ENCODE measurements at regions not wholly inside any gene's neighbourhood (a gene's known extent, or its start where the extent isn't known, plus 50 kb on each side); places are given as distances from the start of the nearest gene placed in this dataset.

DNA sequence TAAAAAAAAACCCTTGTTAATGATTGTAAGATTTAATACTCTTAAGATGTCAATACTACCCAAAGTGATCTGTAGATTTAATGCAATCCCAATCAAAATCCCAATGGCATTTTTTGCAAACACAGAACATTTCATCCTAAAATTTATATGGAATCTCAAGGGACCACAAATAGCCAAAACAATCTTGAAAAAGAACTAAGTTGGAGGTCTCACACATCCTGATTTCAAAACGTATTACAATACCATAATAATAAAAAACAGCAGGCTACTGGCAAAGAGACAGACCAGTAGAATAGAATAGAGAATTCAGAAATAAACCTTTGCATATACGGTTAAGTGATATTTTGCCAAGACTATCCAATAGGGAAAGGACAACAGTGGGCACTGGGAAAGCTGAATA lies 331.9 kb upstream of the JARID2 start:
- ATAC-seq (ENCODE audit: low FRiP score) (no peak), DNase-seq (ENCODE audit: low spot score) (no peak)
- TF ChIP-seq, protein P1, sequence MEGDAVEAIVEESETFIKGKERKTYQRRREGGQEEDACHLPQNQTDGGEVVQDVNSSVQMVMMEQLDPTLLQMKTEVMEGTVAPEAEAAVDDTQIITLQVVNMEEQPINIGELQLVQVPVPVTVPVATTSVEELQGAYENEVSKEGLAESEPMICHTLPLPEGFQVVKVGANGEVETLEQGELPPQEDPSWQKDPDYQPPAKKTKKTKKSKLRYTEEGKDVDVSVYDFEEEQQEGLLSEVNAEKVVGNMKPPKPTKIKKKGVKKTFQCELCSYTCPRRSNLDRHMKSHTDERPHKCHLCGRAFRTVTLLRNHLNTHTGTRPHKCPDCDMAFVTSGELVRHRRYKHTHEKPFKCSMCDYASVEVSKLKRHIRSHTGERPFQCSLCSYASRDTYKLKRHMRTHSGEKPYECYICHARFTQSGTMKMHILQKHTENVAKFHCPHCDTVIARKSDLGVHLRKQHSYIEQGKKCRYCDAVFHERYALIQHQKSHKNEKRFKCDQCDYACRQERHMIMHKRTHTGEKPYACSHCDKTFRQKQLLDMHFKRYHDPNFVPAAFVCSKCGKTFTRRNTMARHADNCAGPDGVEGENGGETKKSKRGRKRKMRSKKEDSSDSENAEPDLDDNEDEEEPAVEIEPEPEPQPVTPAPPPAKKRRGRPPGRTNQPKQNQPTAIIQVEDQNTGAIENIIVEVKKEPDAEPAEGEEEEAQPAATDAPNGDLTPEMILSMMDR (IDR thresholded peaks at IDR 0.05), result no peak

DNA sequence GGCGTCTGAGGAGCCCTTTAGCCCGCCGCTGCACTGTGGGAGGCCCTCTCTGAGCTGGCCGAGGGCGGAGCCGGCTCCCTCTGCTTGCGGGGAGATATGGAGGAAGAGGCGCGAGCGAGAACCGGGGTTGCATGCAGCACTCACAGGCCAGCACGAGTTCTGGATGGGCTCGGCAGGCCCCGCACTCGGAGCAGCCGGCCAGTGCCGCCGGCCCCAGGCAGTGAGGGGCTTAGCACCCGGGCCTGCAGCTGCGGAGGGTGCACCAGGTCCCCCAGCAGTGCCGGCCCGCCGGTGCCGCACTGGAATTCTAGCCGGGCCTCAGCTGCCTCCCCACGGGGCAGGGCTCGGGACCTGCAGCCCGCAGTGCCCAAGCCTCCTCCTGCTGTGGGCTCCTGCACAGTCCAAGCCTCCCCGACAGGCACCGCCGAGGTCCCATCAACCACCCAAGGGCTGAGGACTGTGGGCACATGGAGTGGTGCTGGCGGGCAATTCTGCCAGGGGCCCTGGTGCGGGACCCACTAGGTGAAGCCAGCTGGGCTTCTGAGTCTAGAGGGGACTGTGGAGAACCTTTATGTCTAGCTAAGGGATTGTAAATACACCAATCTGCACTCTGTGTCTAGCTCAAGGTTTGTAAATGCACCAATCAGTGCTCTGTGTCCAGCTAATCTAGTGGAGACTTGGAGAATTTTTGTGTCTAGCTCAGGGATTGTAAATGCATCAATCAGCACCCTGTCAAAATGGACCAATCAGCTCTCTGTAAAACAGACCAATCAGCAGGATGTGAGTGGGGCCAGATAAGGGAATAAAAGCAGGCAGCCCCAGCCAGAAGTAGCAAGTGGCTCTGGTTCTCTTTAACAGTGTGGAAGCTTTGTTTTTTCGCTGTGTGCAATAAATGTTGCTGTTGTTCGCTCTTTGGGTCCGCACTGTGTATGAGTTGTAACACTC lies 329.7 kb upstream of the JARID2 start:
- ATAC-seq (ENCODE audit: low FRiP score), result no peak
- TF ChIP-seq, protein P1 (IDR thresholded peaks at IDR 0.05), result no peak
- DNase-seq (ENCODE audit: low spot score), result no peak

DNA sequence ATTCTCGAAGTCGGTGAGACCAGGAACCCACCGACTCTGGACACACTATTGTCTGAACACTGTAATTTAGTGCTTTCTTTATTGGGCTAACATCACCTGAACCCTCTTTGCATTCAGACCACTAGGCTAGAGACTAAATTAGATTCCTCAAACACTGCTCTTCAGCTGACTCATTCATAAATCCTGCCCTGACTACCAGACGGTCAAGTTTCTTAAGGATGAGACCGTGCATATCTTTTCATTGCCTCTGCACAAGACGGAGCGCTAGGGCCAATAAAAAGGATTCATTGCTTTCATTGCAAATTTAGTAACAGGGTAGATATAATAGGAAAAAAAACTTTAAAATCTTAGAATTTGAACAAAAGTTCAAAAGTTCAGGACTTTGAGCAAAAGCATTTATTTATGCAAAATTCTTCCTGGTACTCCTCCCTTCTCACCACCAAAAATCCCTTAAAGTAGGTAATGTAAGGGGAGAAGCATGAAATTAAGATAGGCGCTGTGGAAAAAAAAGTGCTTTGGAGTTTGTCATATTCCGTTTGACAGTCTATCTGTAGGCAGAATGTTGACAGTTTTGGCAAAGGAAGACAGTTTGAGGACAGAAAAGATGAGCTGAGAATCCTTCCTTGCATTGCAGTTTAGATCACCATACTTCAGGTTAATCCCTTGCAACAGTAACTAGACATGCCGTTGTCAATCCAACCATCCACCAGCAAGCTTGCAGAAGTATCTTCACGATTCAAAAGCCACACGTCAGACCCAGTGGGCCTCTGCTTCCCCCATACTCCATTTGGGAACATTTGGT lies 328.6 kb upstream of the JARID2 start:
- ATAC-seq (ENCODE audit: low FRiP score), result no peak
- TF ChIP-seq, protein P1 (IDR thresholded peaks at IDR 0.05), result no peak
- DNase-seq (ENCODE audit: low spot score), result no peak

DNA sequence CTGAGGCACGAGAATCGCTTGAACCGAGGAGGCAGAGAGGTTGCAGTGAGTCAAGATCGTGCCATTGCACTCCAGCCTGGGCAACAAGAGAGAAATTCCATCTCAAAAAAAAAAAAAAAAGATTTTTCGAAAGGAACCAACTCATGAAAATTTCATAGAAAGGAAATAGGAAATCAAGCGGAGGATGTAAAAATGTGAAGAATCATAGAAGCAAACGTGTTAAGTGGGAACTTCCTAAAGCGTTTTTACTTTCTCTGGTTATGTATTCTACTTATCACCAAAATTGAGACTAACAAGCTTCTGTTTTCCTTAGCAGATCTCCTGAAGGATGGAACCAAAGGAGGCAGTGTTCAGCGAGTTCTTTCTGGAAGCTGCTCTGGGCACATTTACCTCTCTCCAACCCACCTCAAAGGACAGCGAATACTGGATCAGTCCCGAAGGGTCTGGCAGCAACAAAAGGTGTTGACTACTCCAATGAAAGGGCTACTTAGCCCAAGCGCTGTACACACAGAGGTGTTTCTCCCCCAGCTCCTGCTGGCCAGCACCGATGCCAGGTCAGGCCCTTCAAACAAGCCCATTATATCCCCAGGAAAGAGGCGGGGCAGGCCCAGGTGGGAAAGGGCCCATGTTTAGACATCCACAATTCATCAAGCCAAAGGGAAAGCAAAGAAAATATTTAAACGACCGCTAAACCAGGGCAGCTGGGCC lies 327.5 kb upstream of the JARID2 start:
- ATAC-seq (ENCODE audit: low FRiP score), result no peak
- TF ChIP-seq, protein P1 (IDR thresholded peaks at IDR 0.05), result no peak

DNA sequence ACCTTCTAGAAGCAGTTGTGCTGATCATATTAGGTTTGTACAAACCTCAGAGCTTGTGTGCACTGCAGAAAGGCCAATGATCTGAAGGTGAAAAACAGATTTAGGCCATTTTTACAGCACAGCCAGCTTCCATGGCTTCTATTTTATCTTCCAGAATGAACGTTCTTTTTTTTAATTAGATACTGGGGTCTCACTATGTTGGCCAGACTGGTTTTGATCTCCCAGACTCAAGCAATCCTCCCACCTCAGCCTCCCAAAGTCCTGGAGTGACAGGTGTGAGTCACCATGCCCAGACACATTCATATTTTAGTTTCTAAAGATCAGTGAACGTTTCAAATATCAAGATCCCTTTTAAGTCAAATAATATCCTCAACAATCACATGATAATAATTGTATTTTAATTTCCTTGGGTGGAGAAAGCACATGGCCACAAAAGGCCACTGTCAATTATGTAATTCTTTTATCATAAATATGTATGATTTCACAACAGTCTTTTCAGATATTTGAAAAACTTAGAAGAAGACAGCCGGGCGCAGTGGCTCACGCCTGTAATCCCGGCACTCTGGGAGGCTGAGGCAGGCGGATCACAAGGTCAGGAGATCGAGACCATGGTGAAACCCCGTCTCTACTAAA lies 326.7 kb upstream of the JARID2 start:
- no peak for DNase-seq (ENCODE audit: low spot score)
- TF ChIP-seq, protein P1 (IDR thresholded peaks at IDR 0.05), result no peak
- ATAC-seq (ENCODE audit: low FRiP score), result no peak

More for the DNA sequence above, 327.5 kb upstream of the JARID2 start:
- DNase-seq (ENCODE audit: low spot score), result no peak

DNA sequence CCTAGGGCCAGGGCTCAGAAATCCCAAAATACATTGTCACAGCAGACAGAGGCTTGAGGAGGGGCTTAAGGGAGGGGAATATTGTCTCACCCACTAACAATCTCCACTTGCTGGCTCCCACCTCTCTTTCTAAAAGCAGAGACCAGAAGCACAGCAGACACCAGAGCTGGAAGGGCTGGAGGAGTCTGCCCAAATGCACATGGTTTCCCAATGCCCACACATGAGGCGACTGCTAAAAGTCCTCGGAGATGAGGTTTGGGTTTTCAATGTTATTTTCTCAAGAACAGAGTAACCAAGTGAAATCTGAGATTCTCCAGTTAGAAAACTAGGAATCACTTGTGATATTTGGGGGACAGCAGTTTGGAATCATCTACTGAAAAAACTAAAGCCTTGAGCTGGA lies 325.6 kb upstream of the JARID2 start:
- ATAC-seq (ENCODE audit: low FRiP score) (no peak), DNase-seq (ENCODE audit: low spot score) (no peak)
- TF ChIP-seq, protein P1 (IDR thresholded peaks at IDR 0.05), result no peak

Measured in omental fat pad (tissue), 3 donors.